NCI-H2196 (cell line): ENCODE measurements at regions not wholly inside any gene's neighbourhood (a gene's known extent, or its start where the extent isn't known, plus 50 kb on each side); places are given as distances from the start of the nearest gene placed in this dataset.

Experiments
- DNase-seq: peaks from one replicate; lab custom pipeline; 2025; ENCODE audit not compliant: unreplicated experiment; lab: John Stamatoyannopoulos, UW

- DNase-seq: no peak
These were observed 136.2 kb downstream of the ZC3H11B start for GRCh38 chr1:219476716-219477115.

DNA sequence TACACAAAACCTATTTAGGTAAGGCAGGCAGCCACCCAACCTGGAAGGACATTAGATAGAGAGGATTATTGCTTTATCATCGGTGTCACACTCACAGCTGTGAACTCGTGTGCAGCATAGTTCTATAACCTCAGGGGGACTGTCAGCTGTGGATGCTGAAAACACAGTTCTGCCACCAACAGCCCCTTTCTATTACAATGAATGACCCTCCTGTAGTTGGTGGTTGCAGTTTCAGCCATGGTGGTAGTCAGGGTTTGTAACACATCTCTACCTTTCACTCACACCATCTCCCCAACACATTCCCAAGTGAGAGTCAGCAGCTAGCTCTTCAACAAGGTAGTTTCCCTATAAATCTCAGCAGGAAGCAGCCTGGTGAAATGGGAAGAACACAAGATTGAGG is 136.8 kb downstream of the ZC3H11B start:
- no peak for DNase-seq

GRCh38 chr1:219472596-219472995 is 140.3 kb downstream of the ZC3H11B start:
- DNase-seq: no peak

- DNase-seq: no peak
These were observed 145.4 kb downstream of the ZC3H11B start for GRCh38 chr1:219467524-219467923.

GRCh38 chr1:219466766-219467165 is 146.1 kb downstream of the ZC3H11B start:
- no peak for DNase-seq

DNA sequence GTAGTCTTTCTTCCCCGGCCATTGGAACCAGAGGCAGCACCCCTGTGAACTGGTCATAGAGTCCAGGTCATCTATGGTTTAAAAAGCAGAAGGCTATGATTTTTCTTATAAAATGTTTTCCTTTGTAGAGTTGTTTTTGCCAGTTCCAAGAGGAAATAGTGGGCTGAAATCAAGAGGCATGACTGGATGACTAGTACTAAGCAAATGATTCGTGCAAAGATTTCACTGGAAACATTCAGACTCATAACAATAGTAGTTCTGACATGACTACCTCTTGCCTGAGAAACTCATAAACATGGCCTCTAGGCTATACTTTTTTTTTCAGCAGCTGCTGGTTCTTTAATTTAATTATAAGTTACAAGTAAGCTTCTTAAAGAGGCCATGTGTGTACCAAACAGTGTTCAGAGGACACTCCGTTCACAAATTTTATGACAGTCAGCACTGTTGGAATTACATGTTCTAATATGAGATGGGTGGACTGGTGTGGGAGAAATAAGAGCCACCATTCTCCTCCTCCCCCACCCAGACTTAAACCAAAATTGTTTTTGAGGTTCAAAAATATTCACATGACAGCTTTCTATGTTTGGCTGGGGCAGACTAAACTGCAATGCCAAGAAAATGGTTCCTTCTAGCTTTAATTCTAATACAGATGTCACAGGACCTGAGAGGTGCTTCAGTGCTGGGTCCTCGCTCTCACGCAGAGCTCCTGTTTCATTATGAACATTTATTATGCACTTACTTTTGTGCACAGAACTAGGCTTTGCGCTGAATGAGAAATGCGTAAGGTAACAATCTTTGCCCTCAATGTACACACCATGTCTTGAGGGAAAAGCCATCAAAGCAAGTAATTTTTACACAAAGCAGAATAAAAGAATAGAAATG is 147.5 kb downstream of the ZC3H11B start:
- no peak for DNase-seq

DNA sequence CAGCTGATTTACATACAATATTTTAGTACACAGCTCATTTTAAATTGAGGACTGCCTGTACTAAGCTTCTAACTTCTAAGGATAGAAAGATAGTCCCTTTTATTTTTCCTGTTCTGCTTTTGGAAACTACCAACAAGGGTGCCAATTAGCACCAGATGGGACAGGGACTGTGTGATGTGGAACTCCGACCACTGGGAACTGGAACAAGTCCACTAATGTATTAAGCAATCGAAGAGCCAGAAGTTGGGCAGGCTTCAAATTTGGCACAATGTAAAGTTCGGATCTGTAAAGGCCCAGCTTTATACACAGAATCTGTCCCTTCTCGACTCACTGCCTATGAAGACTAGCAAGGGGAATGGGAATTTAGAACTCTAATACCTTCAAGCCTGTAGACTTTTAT is 149.3 kb downstream of the ZC3H11B start:
- DNase-seq: no peak

DNA sequence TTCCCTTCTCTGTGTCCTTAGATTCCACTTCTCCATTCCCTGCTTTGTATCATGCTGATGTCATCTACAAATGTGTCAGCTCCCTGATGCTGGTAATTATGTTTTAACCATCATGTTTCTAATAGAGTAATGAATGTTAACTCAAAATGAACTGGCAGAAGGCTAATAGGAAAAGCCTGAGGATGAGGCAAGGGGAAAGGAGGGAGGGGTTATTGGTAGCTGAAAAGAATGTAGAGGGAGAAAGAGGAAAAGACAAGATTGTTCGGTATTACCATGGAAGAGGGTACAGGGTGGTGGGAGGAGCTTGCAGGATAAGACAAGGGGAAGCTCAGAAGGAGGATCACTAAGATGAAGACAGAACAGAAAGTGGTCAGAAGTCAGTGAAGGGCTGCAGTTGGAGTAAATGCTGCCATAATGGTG is 150.9 kb downstream of the ZC3H11B start:
- DNase-seq: no peak

GRCh38 chr1:219460896-219461815 is 151.7 kb downstream of the ZC3H11B start:
- no peak for DNase-seq

DNA sequence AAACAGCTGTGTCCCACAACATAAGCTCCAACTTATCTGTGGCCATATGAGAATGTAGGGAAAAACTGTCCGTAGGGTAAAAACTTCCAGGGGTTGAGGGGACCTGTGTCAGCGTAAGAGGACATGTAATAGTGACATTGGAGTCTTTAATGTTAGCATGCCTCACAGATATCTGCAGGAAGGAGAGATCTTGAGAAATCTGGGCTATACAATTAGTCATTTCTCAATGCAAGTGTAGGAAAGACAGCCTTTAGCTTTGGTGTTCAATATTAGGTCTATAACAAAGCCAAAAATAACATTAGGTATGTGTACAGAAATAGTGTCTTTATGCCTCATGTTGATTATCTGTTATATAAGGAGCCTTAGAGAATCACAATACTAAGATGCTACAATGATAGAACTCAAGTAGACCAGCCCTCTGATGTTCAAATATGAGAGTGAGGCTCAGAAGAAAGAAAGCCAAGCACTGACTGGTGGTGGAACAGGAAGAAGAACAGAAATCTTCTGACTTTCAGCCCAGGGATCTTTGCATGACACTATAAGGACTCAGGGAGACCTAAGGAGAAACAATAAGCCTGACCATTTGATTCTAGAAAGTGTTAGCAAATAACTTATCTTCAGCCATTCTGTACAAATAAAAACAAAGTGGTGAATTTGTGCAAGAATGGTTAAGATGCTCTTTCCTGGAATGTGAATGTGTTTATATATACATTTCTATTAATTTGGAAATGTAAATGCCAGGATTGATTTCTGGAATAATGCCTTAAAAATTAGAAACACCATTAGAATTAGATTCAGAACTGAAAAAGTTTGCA is 152.6 kb downstream of the ZC3H11B start:
- DNase-seq: no peak

- DNase-seq: no peak
These were observed 153.4 kb downstream of the ZC3H11B start for GRCh38 chr1:219459351-219460080.

DNA sequence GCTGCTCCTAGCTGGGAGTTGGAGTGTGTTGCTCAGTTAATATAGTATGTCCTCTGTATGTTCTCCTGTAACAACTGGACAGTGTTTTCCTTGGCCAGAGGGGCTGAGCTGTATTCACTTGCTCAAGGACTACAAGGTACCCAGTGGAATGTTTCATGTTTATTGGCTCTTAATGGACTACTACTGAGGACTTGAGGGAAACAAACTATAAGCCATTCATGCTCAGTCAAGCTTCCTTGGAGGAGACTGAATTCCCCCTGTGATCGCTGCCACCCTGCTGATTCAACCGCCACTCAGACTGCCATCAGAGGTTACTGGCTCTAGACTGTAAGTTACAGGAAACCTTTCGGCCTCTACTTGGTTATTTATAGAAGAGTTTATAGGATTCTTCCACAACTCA is 166.6 kb downstream of the ZC3H11B start:
- no peak for DNase-seq

DNA sequence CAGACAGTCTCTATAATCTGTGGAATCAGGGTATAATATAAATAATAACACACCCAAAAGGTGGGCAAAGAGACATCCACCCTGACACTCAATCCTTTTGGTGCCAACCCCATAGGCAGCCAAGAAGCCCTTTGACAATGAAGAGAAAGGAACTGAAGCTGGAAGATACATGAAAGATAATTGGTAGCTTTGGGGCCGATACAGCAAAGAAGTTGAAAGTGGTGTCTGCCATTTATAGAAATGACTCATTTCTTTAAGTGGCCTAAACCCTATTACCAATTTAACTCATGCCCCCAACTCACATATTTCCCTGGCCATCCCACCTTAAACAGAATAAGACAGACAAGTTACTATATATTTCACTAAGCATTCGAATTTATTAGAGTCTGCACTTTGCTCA is 167.0 kb downstream of the ZC3H11B start:
- no peak for DNase-seq

DNA sequence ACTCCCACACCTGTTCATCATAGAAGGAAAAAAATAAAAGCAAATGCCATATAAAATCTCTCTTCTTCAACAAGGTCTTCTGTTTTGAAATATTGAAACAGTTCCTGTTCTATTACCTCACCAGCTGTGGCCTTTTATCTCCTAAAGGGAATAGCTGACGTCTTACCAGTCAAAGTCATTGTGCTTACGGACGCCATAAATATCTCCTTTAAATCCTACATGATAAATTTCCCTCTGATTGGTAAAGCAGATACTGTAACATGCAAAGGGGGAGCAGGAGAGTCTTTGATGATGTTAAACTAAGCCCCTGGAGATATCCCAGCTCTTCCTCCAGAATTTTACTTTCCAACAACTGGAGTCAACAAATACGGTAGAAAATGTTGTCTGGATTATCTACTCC is 168.4 kb downstream of the ZC3H11B start:
- no peak for DNase-seq

- DNase-seq: no peak
These were observed 169.1 kb downstream of the ZC3H11B start for GRCh38 chr1:219443763-219444162.

DNA sequence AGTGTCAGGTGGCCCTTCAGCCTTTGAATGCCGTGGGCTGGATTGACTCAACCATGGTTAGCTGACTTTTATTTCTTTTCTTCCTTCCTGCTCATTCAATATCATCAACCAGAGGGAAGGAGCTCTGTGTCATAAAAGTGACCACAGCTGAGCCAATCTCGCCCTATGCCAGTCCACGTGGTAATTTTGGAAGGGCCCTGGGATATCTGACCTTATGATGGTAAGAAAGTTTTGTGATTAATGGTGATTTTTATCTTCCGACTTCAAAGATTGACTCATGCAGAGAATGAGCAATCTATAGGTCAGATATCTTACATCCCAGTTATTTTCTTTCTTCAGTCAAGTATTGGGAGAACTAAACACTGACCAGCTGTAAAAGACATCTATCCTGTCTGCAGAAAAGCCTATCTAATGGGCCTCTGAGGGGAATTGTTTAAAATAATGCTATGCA is 170.3 kb downstream of the ZC3H11B start:
- DNase-seq: no peak

GRCh38 chr1:219441884-219442283 is 171.0 kb downstream of the ZC3H11B start:
- DNase-seq: no peak

GRCh38 chr1:219439376-219439775 is 173.5 kb downstream of the ZC3H11B start:
- no peak for DNase-seq

GRCh38 chr1:219438386-219438785 is 174.5 kb downstream of the ZC3H11B start:
- DNase-seq: no peak

- no peak for DNase-seq
These were observed 178.0 kb downstream of the ZC3H11B start for GRCh38 chr1:219434923-219435297.
